ENCODE measurements at regions not wholly inside any gene's neighbourhood (a gene's known extent, or its start where the extent isn't known, plus 50 kb on each side); places are given as distances from the start of the nearest gene placed in this dataset.

DNA sequence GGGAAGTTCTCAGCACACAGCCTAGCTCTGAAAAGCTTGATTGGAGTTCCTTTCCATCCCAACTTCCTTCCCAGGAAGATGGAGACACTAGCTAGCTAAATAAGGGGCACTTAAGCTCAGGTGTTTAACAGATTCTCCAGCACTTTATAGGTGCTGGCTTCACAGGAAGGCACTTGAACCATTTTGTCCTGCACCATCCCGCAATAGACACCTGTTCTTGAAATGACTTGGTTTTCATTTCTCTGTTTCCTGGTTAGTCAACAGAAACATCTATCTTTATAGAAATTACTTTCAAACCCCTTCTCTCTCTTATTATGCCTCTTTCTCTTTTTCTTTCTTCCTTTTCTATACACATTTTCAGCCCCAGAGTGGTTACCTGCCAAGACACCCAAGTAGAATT, 409.9 kb upstream of the ZFHX3 start:
- no peak overlapping the region for H3K4me3 ChIP-seq (ENCODE audit: low read depth, low read length, poor library complexity, severe bottlenecking)
- no peak overlapping the region for H3K4me2 ChIP-seq (ENCODE audit: low read length)
- H2AFZ ChIP-seq (ENCODE audit: low read length), result no peak overlapping the region
- ChIA-PET CTCF (ENCODE audit: unreplicated experiment) (no interaction called here), POLR2A (no interaction called here)
- no peaks in the 10 kb centered on the region for H3K9me2 ChIP-seq (ENCODE audit: insufficient read depth, low read length)
- H3K9me3 ChIP-seq (ENCODE audit: low read length), result no peaks in the 10 kb centered on the region
- no peaks in the 10 kb centered on the region for H4K20me1 ChIP-seq (ENCODE audit: insufficient read depth, low read length)
- no TSS peak for BruUV-seq (replicated peaks)
- TF ChIP-seq, protein P1, sequence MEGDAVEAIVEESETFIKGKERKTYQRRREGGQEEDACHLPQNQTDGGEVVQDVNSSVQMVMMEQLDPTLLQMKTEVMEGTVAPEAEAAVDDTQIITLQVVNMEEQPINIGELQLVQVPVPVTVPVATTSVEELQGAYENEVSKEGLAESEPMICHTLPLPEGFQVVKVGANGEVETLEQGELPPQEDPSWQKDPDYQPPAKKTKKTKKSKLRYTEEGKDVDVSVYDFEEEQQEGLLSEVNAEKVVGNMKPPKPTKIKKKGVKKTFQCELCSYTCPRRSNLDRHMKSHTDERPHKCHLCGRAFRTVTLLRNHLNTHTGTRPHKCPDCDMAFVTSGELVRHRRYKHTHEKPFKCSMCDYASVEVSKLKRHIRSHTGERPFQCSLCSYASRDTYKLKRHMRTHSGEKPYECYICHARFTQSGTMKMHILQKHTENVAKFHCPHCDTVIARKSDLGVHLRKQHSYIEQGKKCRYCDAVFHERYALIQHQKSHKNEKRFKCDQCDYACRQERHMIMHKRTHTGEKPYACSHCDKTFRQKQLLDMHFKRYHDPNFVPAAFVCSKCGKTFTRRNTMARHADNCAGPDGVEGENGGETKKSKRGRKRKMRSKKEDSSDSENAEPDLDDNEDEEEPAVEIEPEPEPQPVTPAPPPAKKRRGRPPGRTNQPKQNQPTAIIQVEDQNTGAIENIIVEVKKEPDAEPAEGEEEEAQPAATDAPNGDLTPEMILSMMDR (conservative IDR thresholded peaks at IDR 0.05; ENCODE audit: low read length), result no peak
- H3K4me1 ChIP-seq (ENCODE audit: insufficient read depth, low read length, poor library complexity, severe bottlenecking), result no peaks in the 10 kb centered on the region
- DNase-seq (ENCODE audit: low spot score), result no peak
- no peaks in the 10 kb centered on the region for H3K36me3 ChIP-seq (ENCODE audit: insufficient read depth, low read length)
- no peak overlapping the region for H3K27ac ChIP-seq (ENCODE audit: low read depth, low read length, poor library complexity, severe bottlenecking)
- no peaks in the 10 kb centered on the region for H3K79me2 ChIP-seq (ENCODE audit: insufficient read depth, low read depth, low read length)
- intact Hi-C loops (cut with micrococcal nuclease; ENCODE audit: unreplicated experiment), result no loop called here

DNA sequence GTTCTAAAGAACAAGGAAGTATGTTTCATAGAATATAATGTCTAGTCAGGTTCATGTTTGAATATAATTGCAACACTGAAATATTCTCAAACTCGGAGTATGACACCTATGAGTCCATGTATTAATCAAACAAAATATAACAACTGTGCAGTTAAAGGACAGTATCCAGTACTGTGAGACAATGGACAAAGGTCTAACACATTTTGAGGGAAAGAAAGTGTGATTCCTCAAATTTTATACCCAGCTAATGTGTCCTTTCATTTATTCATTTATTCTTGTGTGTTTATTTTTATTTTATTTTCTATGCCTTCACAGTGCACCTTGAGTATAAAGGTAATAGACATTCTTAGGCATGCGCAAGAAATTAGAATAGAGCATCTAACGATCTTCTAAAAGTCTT, 401.0 kb upstream of the ZFHX3 start:
- no peak overlapping the region for H3K27ac ChIP-seq (ENCODE audit: low read depth, low read length, poor library complexity, severe bottlenecking)
- H3K79me2 ChIP-seq (ENCODE audit: insufficient read depth, low read depth, low read length), result no peaks in the 10 kb centered on the region
- no peak for DNase-seq (ENCODE audit: low spot score)
- H3K4me2 ChIP-seq (ENCODE audit: low read length), result no peak overlapping the region
- ChIA-PET CTCF (ENCODE audit: unreplicated experiment) (no interaction called here), POLR2A (no interaction called here)
- TF ChIP-seq, protein P1 (conservative IDR thresholded peaks at IDR 0.05; ENCODE audit: low read length), result no peak
- TF ChIP-seq EZH2phosphoT487 (IDR thresholded peaks at IDR 0.05; ENCODE audit: borderline replicate concordance, low read depth, low read length), result no peak
- no peaks in the 10 kb centered on the region for H3K9me2 ChIP-seq (ENCODE audit: insufficient read depth, low read length)
- BruUV-seq (replicated peaks), result no TSS peak
- H3K4me1 ChIP-seq (ENCODE audit: insufficient read depth, low read length, poor library complexity, severe bottlenecking), result no peaks in the 10 kb centered on the region
- intact Hi-C loops (cut with micrococcal nuclease; ENCODE audit: unreplicated experiment), result no loop called here
- no peaks in the 10 kb centered on the region for H3K36me3 ChIP-seq (ENCODE audit: insufficient read depth, low read length)
- no peak overlapping the region for H2AFZ ChIP-seq (ENCODE audit: low read length)
- H3K4me3 ChIP-seq (ENCODE audit: low read depth, low read length, poor library complexity, severe bottlenecking), result no peak overlapping the region
- no peaks in the 10 kb centered on the region for H4K20me1 ChIP-seq (ENCODE audit: insufficient read depth, low read length)
- peaks cover 12% of the 10 kb centered on the region; the same call in 1 of the 2 replicates for H3K9me3 ChIP-seq (ENCODE audit: low read length)

DNA sequence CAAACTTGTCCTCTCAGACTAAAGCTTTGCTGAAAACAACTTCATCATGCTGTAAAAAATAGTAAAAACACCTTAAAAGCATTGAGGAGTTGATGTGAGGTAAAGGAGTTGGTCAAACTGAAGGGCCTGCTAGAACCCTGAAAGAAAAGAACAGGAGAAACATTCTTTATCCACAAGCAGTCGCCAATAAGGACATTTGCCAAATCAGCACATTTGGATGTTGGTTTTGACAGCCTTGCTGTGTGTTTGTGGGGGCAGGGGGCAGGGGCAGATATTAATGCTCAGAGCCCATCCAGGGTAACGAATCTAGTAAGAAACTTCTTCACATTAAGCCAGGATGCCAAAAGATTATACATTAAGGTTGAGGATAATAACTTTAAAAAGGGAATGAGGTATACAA, 399.9 kb upstream of the ZFHX3 start:
- H3K79me2 ChIP-seq (ENCODE audit: insufficient read depth, low read depth, low read length), result no peaks in the 10 kb centered on the region
- no TSS peak for BruUV-seq (replicated peaks)
- H4K20me1 ChIP-seq (ENCODE audit: insufficient read depth, low read length), result no peaks in the 10 kb centered on the region
- ChIA-PET CTCF (ENCODE audit: unreplicated experiment) (no interaction called here), POLR2A (no interaction called here)
- DNase-seq (ENCODE audit: low spot score), result no peak
- H3K4me1 ChIP-seq (ENCODE audit: insufficient read depth, low read length, poor library complexity, severe bottlenecking), result no peaks in the 10 kb centered on the region
- no peak overlapping the region for H3K4me3 ChIP-seq (ENCODE audit: low read depth, low read length, poor library complexity, severe bottlenecking)
- TF ChIP-seq EZH2phosphoT487 (IDR thresholded peaks at IDR 0.05; ENCODE audit: borderline replicate concordance, low read depth, low read length), result no peak
- TF ChIP-seq, protein P1 (conservative IDR thresholded peaks at IDR 0.05; ENCODE audit: low read length), result no peak
- H3K36me3 ChIP-seq (ENCODE audit: insufficient read depth, low read length), result no peaks in the 10 kb centered on the region
- no peak overlapping the region for H2AFZ ChIP-seq (ENCODE audit: low read length)
- intact Hi-C loops (cut with micrococcal nuclease; ENCODE audit: unreplicated experiment), result no loop called here
- no peaks in the 10 kb centered on the region for H3K9me2 ChIP-seq (ENCODE audit: insufficient read depth, low read length)
- no peak overlapping the region for H3K27ac ChIP-seq (ENCODE audit: low read depth, low read length, poor library complexity, severe bottlenecking)
- H3K4me2 ChIP-seq (ENCODE audit: low read length), result no peak overlapping the region
- peaks cover 12% of the 10 kb centered on the region; the same call in 1 of the 2 replicates for H3K9me3 ChIP-seq (ENCODE audit: low read length)

All from OCI-LY7 (cell line).